RWPE2 (cell line): ENCODE measurements at regions not wholly inside any gene's neighbourhood (a gene's known extent, or its start where the extent isn't known, plus 50 kb on each side); places are given as distances from the start of the nearest gene placed in this dataset.

Experiments used
- ATAC-seq: fragments of 200-7000 bp; cut with Tn5 transposase; 3 replicates; pipeline ENCODE4 v1.9.1; 2021; ENCODE audit warnings: low read depth
- DNase-seq: peaks from one replicate; pipeline ENCODE4 v3.0.0-alpha.2; 2020; ENCODE audit warnings: low spot score
- H3K27ac ChIP-seq: fragments of 450-650 bp; 2 replicates; pipeline ENCODE4 v1.5.1; 2017; ENCODE audit warnings: mild to moderate bottlenecking; ENCODE audit not compliant: poor library complexity, severe bottlenecking
- H3K27me3 ChIP-seq: fragments of 250-450 bp; sonication (Bioruptor Pico); 2 replicates; pipeline ENCODE4 v1.5.1; 2021; ENCODE audit warnings: mild to moderate bottlenecking, moderate library complexity; ENCODE audit not compliant: insufficient read depth, poor library complexity, severe bottlenecking
- H3K36me3 ChIP-seq: fragments of 250-450 bp; sonication (Bioruptor Pico); 2 replicates; pipeline ENCODE4 v1.5.1; 2020; ENCODE audit warnings: low read depth, mild to moderate bottlenecking, moderate library complexity
- H3K4me1 ChIP-seq: fragments of 250-450 bp; sonication (Bioruptor Pico); 2 replicates; pipeline ENCODE4 v1.5.1; 2021; ENCODE audit warnings: mild to moderate bottlenecking, moderate library complexity; ENCODE audit not compliant: insufficient read depth, poor library complexity, severe bottlenecking
- H3K4me3 ChIP-seq: fragments of 250-450 bp; sonication (Bioruptor Pico); 2 replicates; pipeline ENCODE4 v1.5.1; 2021; ENCODE audit warnings: mild to moderate bottlenecking, moderate library complexity; ENCODE audit not compliant: severe bottlenecking
- H3K9me3 ChIP-seq: fragments of 250-450 bp; sonication (Bioruptor Pico); 2 replicates; pipeline ENCODE4 v1.5.1; 2021; ENCODE audit warnings: mild to moderate bottlenecking, moderate library complexity; ENCODE audit not compliant: severe bottlenecking
- CTCF ChIP-seq: fragments of 450-650 bp; IDR thresholded peaks from one replicate; pipeline ENCODE4 v1.5.1; 2017; ENCODE audit warnings: mild to moderate bottlenecking, moderate library complexity; ENCODE audit not compliant: poor library complexity, severe bottlenecking

- Histone ChIP-seq H3K27ac (peak overlapping the region; percentile 76), H3K4me1 (peaks cover 9% of the 10 kb centered on the region), H3K27me3 (no peaks in the 10 kb centered on the region), H3K9me3 (peaks cover 3% of the 10 kb centered on the region), H3K4me3 (no peak overlapping the region), H3K36me3 (no peaks in the 10 kb centered on the region)
- DNase-seq (peak; percentile 87), ATAC-seq (peak; percentile 99)
- TF ChIP-seq CTCF, result no peak
Measured at GRCh38 chr12:32051511-32052211, 55.0 kb upstream of the BICD1 start.

DNA sequence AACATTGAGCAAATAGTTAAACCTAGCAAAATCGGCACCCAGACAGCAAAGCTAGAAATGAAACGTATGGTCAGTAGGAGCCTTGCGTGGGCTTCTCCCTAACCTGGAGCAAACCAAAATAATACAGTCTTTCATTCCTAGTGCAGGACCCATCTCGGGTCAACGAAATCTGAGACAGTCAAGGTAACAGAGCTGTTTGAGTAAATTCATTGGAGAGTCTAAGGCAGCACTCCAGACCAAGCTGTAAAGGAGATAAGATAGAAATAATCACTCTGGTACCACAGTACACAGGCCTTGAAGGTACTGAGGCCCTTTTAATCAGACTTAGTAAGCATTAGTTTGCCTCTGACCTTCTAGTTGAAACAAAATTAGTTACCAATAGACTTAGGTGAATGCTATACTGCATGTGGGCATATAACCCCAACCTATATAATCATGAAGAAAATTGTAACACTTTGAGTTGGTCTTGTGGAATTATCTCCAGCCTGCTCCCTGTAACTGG, 54.4 kb upstream of the BICD1 start:
- no peak for DNase-seq
- H3K36me3 ChIP-seq, result no peaks in the 10 kb centered on the region
- ATAC-seq, result no peak
- H3K27me3 ChIP-seq, result no peaks in the 10 kb centered on the region
- H3K9me3 ChIP-seq, result peaks cover 3% of the 10 kb centered on the region
- peak overlapping the region; percentile 76 for H3K27ac ChIP-seq
- H3K4me1 ChIP-seq, result peaks cover 9% of the 10 kb centered on the region
- no peak for TF ChIP-seq CTCF
- H3K4me3 ChIP-seq, result no peak overlapping the region

GRCh38 chr12:32053881-32054624, 52.6 kb upstream of the BICD1 start:
- Histone ChIP-seq H3K27me3 (no peaks in the 10 kb centered on the region), H3K27ac (no peak overlapping the region), H3K36me3 (no peaks in the 10 kb centered on the region), H3K4me1 (peaks cover 9% of the 10 kb centered on the region), H3K4me3 (no peak overlapping the region), H3K9me3 (peaks cover 3% of the 10 kb centered on the region)
- ATAC-seq, result no peak
- TF ChIP-seq CTCF, result no peak
- no peak for DNase-seq
